ENCODE measurements at regions not wholly inside any gene's neighbourhood (a gene's known extent, or its start where the extent isn't known, plus 50 kb on each side); places are given as distances from the start of the nearest gene placed in this dataset.

DNA sequence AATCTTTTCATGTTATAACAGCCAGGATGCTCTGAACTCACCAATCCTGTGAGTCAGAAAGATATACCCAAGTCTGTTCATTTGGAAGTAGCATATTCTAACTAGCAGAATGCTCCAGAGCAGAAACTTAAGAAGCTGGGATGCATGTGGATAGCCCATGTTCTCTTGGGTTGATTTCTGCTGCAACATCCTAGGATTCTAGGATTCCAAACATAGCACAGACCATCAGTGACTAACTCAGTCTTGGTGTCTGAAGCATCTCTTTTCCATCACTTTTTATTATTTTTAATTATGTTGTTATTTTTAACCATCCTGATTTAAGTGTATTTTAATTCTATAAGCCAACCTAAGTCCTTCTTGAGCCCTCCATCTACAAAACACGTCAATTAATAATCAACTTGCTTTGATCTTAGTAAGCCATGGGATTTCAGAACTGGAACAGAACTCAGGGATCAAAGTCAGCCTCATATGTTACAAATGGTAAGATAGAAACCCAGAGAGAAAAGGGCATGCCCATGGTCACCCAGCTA, 85.4 kb downstream of the OSR1 start:
- H3K4me3 ChIP-seq, result no peak overlapping the region

DNA sequence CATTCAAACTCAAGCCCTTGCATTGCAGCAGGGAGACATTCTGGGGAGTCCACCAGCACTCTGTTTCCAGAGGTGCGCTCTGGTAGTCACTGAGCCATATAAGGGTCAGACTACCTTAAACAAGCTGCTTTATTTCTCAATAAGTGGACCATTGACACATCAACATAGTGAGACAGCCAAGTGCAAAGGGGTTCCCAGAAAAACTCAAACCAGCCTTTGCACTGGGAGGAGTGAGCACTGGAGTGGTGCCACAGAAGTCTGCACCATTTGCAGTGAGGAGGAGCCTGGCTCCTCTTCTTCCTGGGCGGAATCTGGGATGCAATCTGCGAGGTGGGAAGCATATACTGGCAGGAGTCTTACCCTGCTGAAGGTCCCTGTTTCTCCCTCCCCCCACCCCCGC, 86.4 kb downstream of the OSR1 start:
- intact Hi-C loops (cut with micrococcal nuclease), result no loop called here
- TF ChIP-seq, protein P1, sequence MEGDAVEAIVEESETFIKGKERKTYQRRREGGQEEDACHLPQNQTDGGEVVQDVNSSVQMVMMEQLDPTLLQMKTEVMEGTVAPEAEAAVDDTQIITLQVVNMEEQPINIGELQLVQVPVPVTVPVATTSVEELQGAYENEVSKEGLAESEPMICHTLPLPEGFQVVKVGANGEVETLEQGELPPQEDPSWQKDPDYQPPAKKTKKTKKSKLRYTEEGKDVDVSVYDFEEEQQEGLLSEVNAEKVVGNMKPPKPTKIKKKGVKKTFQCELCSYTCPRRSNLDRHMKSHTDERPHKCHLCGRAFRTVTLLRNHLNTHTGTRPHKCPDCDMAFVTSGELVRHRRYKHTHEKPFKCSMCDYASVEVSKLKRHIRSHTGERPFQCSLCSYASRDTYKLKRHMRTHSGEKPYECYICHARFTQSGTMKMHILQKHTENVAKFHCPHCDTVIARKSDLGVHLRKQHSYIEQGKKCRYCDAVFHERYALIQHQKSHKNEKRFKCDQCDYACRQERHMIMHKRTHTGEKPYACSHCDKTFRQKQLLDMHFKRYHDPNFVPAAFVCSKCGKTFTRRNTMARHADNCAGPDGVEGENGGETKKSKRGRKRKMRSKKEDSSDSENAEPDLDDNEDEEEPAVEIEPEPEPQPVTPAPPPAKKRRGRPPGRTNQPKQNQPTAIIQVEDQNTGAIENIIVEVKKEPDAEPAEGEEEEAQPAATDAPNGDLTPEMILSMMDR (IDR thresholded peaks at IDR 0.05; ENCODE audit: borderline replicate concordance), result no peak

More for the DNA sequence above, 85.4 kb downstream of the OSR1 start:
- Histone ChIP-seq H3K36me3 (no peaks in the 10 kb centered on the region), H3K27me3 (ENCODE audit: low read depth) (no peaks in the 10 kb centered on the region), H3K27ac (replicated peaks) (no peak overlapping the region), H3K9me3 (replicated peaks) (no peaks in the 10 kb centered on the region), H3K4me1 (no peaks in the 10 kb centered on the region)
- intact Hi-C loops (cut with micrococcal nuclease), result no loop called here
- no peak for DNase-seq
- TF ChIP-seq, protein P1 (IDR thresholded peaks at IDR 0.05; ENCODE audit: borderline replicate concordance), result no peak

DNA sequence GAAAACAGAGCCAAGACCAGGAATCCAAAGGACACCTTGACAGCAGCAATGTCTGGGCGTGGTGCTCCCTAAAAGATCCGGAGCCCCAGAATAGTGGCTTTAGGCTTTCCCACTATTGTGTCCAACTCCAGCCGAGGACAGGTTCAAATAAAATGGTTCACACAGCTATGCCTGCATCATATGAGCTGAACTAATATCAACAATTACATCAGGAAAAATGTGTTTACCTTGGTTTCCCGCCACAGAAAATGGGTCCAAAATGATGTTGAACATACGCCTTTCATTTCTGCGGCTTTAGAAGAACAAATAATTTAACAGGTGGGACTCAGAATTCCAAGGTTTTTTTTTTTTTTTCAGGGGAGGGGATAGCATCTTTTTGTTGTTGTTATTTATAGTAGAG, 93.6 kb downstream of the OSR1 start:
- Histone ChIP-seq H3K27me3 (ENCODE audit: low read depth) (no peaks in the 10 kb centered on the region), H3K4me3 (no peak overlapping the region), H3K36me3 (no peaks in the 10 kb centered on the region), H3K9me3 (replicated peaks) (no peaks in the 10 kb centered on the region), H3K27ac (replicated peaks) (no peak overlapping the region), H3K4me1 (no peaks in the 10 kb centered on the region)
- intact Hi-C loops (cut with micrococcal nuclease), result no loop called here
- TF ChIP-seq, protein P1 (IDR thresholded peaks at IDR 0.05; ENCODE audit: borderline replicate concordance), result no peak
- DNase-seq, result no peak

More for the DNA sequence above, 86.4 kb downstream of the OSR1 start:
- H3K27ac ChIP-seq (replicated peaks), result no peak overlapping the region
- H3K4me3 ChIP-seq, result no peak overlapping the region
- H3K36me3 ChIP-seq, result no peaks in the 10 kb centered on the region
- no peak for DNase-seq
- H3K4me1 ChIP-seq, result no peaks in the 10 kb centered on the region
- no peaks in the 10 kb centered on the region for H3K9me3 ChIP-seq (replicated peaks)
- H3K27me3 ChIP-seq (ENCODE audit: low read depth), result no peaks in the 10 kb centered on the region

DNA sequence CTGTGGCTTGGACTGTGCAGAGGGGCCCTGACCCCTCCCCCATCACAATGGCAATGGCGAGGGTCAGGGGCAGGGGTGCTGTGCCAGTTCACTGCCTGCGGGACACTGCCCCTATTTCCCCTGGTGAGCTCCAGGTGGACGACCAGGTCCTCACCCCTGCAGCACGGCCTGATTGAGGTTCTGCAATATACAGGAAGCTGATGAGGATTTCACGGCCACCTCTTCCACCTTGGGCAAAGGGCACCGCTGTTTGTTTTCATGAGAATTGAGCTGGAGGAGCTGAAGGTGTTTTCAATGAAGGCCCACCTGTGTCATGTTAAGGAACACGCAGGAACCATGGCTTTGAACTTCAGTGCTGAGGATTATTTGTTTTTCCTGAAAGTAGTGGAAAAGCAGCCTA, 96.3 kb downstream of the OSR1 start:
- TF ChIP-seq, protein P1 (IDR thresholded peaks at IDR 0.05; ENCODE audit: borderline replicate concordance), result no peak
- Histone ChIP-seq H3K4me3 (no peak overlapping the region), H3K27me3 (ENCODE audit: low read depth) (no peaks in the 10 kb centered on the region), H3K36me3 (no peaks in the 10 kb centered on the region), H3K9me3 (replicated peaks) (no peaks in the 10 kb centered on the region), H3K4me1 (no peaks in the 10 kb centered on the region), H3K27ac (replicated peaks) (no peak overlapping the region)
- intact Hi-C loops (cut with micrococcal nuclease), result no loop called here
- no peak for DNase-seq

DNA sequence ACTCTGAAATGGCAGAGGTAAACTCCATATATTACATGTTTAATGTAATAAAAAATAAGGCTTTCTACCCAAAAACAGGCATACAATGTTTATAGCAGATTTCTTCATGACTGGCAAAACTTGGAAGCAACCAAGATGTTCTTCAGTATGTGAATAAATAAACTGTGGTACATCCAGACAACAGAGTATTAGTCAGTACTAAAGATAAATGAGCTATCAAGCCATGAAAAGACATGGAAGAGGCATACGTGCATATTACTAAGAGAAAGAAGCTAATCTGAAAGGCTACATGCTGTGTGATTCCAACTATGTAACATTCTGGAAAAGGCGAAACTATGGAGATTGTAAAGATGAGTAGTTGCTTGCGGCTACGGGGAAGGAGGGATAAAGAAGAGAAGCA, 97.4 kb downstream of the OSR1 start:
- intact Hi-C loops (cut with micrococcal nuclease), result no loop called here

More for the DNA sequence above, 97.4 kb downstream of the OSR1 start:
- H3K4me1 ChIP-seq, result no peaks in the 10 kb centered on the region
- H3K36me3 ChIP-seq, result no peaks in the 10 kb centered on the region
- DNase-seq, result no peak
- H3K4me3 ChIP-seq, result no peak overlapping the region
- TF ChIP-seq, protein P1 (IDR thresholded peaks at IDR 0.05; ENCODE audit: borderline replicate concordance), result no peak
- H3K9me3 ChIP-seq (replicated peaks), result no peaks in the 10 kb centered on the region
- no peak overlapping the region for H3K27ac ChIP-seq (replicated peaks)
- no peaks in the 10 kb centered on the region for H3K27me3 ChIP-seq (ENCODE audit: low read depth)
